A673 (cell line): ENCODE measurements at regions not wholly inside any gene's neighbourhood (a gene's known extent, or its start where the extent isn't known, plus 50 kb on each side); places are given as distances from the start of the nearest gene placed in this dataset.

Experiments used
- BruUV-seq: library from RNA; stranded (reverse); fragments of 400-500 nt; replicated peaks from 2 replicates; lab custom pipeline; 2021; lab: Mats Ljungman, UMichigan
- CTCF ChIA-PET: fragments of 300-600 bp; sonication (Branson Sonifier 250); formaldehyde crosslinking; loops from one replicate; lab custom pipeline; 2022; ENCODE audit warnings: antibody characterized with exemption; lab: Charles Lee
- POLR2A ChIA-PET: fragments of 300-600 bp; sonication (Branson Sonifier 250); formaldehyde crosslinking; loops from one replicate; lab custom pipeline; 2022; ENCODE audit warnings: antibody characterized with exemption; ENCODE audit not compliant: low non-redundant PET; lab: Charles Lee
- DNase-seq: peaks from one replicate; pipeline ENCODE4 v3.0.0-alpha.2; 2015; ENCODE audit warnings: low spot score
- H3K27ac ChIP-seq: fragments of 200-600 bp; sonication (generic); 2 replicates; pipeline ENCODE4 v1.5.1; 2016; ENCODE audit warnings: mixed run types, low read depth, mild to moderate bottlenecking, mixed read lengths, antibody characterized with exemption, low read length; ENCODE audit not compliant: poor library complexity, severe bottlenecking
- H3K27me3 ChIP-seq: fragments of 200-600 bp; sonication (generic); replicated peaks from 2 replicates; pipeline ENCODE4 v1.6.1; 2017; ENCODE audit warnings: mixed run types, low read depth, mild to moderate bottlenecking, mixed read lengths, antibody characterized with exemption, low read length; ENCODE audit not compliant: insufficient read depth, poor library complexity
- H3K36me3 ChIP-seq: fragments of 200-600 bp; sonication (generic); 2 replicates; pipeline ENCODE4 v1.6.1; 2016; ENCODE audit warnings: mixed run types, mild to moderate bottlenecking, mixed read lengths, antibody characterized with exemption, low read length; ENCODE audit not compliant: insufficient read depth, poor library complexity, severe bottlenecking
- H3K4me1 ChIP-seq: fragments of 200-600 bp; sonication (generic); 2 replicates; pipeline ENCODE4 v1.6.1; 2017; ENCODE audit warnings: mixed run types, mild to moderate bottlenecking, mixed read lengths, antibody characterized with exemption, low read length; ENCODE audit not compliant: insufficient read depth, poor library complexity, severe bottlenecking
- H3K4me3 ChIP-seq: fragments of 200-600 bp; sonication (generic); 2 replicates; pipeline ENCODE4 v1.5.1; 2016; ENCODE audit warnings: low read depth, mixed run types, mild to moderate bottlenecking, mixed read lengths, low read length; ENCODE audit not compliant: poor library complexity, severe bottlenecking
- H3K9me3 ChIP-seq: fragments of 200-600 bp; sonication (generic); 2 replicates; pipeline ENCODE4 v1.6.1; 2016; ENCODE audit warnings: mixed run types, low read depth, mild to moderate bottlenecking, mixed read lengths, antibody characterized with exemption, low read length; ENCODE audit not compliant: poor library complexity, severe bottlenecking
- EZH2 ChIP-seq: fragments of 200-600 bp; sonication (generic); IDR thresholded peaks from 2 replicates; pipeline ENCODE4 v1.6.1; 2017; ENCODE audit warnings: borderline replicate concordance, low read depth, mild to moderate bottlenecking, mixed read lengths, antibody characterized with exemption, low read length; ENCODE audit not compliant: poor library complexity, severe bottlenecking
- intact Hi-C: fragments of 100-400 bp; cut with micrococcal nuclease; formaldehyde crosslinking; loops from one replicate; pipeline ENCODE4 v1.10.0; 2022; ENCODE audit not compliant: unreplicated experiment
- TF ChIP-seq, protein P1 (sequence below): fragments of 300-800, 200-600 bp; sonication (generic); conservative IDR thresholded peaks from 2 replicates; pipeline ENCODE4 v1.5.1; 2017; ENCODE audit warnings: low read depth, mild to moderate bottlenecking, antibody characterized with exemption, low read length, moderate library complexity, mixed read lengths

DNA sequence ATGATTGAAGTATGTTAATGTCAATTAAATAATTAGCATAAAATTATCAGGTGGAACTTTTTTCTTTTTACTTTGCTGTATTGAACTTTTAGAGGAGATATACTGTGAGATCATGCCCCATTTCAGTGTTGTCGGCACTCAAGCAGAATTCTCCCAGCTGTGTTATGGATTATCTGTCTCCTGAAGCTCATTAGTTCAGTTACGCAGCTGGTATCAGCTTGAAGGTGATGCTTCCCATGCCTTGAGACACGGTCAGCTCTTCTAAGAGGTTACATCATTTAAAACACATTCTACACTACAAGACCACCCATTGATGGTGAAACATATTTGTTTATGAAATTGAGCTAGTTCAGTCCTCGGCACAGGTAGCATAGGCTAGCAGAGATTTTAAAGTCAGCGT, 68.9 kb upstream of the PHACTR2 start:
- H3K4me1 ChIP-seq: no peaks in the 10 kb centered on the region
- TF ChIP-seq EZH2: no peak
- TF ChIP-seq, protein P1, sequence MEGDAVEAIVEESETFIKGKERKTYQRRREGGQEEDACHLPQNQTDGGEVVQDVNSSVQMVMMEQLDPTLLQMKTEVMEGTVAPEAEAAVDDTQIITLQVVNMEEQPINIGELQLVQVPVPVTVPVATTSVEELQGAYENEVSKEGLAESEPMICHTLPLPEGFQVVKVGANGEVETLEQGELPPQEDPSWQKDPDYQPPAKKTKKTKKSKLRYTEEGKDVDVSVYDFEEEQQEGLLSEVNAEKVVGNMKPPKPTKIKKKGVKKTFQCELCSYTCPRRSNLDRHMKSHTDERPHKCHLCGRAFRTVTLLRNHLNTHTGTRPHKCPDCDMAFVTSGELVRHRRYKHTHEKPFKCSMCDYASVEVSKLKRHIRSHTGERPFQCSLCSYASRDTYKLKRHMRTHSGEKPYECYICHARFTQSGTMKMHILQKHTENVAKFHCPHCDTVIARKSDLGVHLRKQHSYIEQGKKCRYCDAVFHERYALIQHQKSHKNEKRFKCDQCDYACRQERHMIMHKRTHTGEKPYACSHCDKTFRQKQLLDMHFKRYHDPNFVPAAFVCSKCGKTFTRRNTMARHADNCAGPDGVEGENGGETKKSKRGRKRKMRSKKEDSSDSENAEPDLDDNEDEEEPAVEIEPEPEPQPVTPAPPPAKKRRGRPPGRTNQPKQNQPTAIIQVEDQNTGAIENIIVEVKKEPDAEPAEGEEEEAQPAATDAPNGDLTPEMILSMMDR: no peak
- no peaks in the 10 kb centered on the region for H3K36me3 ChIP-seq
- ChIA-PET CTCF (no interaction called here), POLR2A (no interaction called here)
- no peaks in the 10 kb centered on the region for H3K9me3 ChIP-seq
- BruUV-seq: no TSS peak
- H3K27me3 ChIP-seq: peaks cover 10% of the 10 kb centered on the region
- no peak for DNase-seq
- intact Hi-C loops: no loop called here
- no peak overlapping the region for H3K27ac ChIP-seq
- no peak overlapping the region for H3K4me3 ChIP-seq

DNA sequence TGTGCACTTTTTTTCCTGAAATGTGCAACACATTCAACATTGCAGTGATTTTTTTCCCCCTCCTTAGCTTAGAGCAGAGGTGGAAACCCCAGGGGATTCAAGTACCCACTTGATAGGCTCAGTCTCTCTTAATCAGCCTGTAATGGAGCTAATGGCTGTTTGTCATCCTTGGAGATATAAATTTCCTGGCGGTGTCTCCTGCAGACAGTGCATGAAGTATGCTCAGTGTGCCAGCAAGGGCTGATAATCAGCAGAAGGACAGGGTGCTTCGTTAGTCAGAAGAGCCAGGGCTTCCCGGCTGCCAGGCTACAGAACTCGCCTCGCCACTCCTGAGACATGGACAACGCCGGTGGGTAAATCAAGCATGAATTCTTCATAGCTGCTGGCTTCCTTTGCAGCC, 69.8 kb upstream of the PHACTR2 start:
- POLR2A ChIA-PET: no interaction called here
- CTCF ChIA-PET: no interaction called here
- TF ChIP-seq, protein P1: no peak
- peaks cover 10% of the 10 kb centered on the region for H3K27me3 ChIP-seq
- H3K27ac ChIP-seq: no peak overlapping the region
- H3K9me3 ChIP-seq: no peaks in the 10 kb centered on the region
- no peaks in the 10 kb centered on the region for H3K4me1 ChIP-seq
- peak; percentile 7 for DNase-seq
- no TSS peak for BruUV-seq
- intact Hi-C loops: no loop called here
- no peaks in the 10 kb centered on the region for H3K36me3 ChIP-seq
- H3K4me3 ChIP-seq: no peak overlapping the region

DNA sequence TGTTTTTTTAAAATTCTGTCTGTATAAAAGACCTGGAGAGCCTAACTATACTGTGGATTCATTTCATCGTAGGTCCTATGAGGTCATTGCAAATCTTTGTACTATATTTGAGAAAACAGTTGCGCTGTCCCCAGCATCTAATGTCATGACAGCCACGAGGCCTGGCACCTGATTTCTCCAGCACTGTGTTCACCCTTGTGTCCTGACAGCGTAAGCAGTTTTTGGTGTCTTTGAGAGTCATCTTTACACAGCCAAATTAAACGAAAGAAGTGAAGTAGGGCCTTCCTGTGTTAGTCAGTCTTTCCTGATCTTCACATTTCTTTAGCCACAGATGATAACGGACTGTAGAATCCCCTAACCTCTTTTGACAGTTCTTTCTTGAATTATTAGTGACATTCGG, 70.6 kb upstream of the PHACTR2 start:
- intact Hi-C loops: no loop called here
- no peak overlapping the region for H3K4me3 ChIP-seq
- no peak overlapping the region for H3K27ac ChIP-seq
- H3K4me1 ChIP-seq: no peaks in the 10 kb centered on the region
- H3K9me3 ChIP-seq: no peaks in the 10 kb centered on the region
- ChIA-PET CTCF (no interaction called here), POLR2A (no interaction called here)
- no TSS peak for BruUV-seq
- peaks cover 10% of the 10 kb centered on the region for H3K27me3 ChIP-seq
- H3K36me3 ChIP-seq: no peaks in the 10 kb centered on the region
- no peak for TF ChIP-seq EZH2
- TF ChIP-seq, protein P1: no peak
- DNase-seq: no peak
